ENCODE measurements at regions not wholly inside any gene's neighbourhood (a gene's known extent, or its start where the extent isn't known, plus 50 kb on each side); places are given as distances from the start of the nearest gene placed in this dataset.

DNA sequence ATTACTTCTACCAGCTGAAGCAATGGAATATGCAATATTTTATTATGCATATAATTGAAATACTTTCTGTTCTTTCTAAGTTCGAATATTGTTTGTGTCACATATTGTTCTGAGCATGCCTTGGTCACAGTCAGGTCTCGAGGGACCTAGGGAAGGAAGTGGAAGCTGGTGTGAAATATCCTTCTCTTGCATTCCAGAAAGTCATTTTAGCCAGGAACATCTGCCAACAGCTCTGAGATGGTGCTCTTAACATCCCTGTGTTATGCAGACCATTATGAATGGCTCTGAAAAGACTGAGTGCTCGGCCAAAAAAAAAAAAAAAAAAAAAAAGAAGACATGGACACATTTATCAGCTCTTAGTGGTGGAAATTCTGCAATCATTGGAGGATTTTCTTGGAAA lies 132.7 kb upstream of the JAG1 start:
- DNase-seq (ENCODE audit: low read depth in 2 of 2) = no peak

GRCh38 chr20:10807013-10807412 lies 133.2 kb upstream of the JAG1 start:
- DNase-seq (ENCODE audit: low read depth in 2 of 2) = no peak

- DNase-seq (ENCODE audit: low read depth in 2 of 2) = no peak
These were observed 139.0 kb upstream of the JAG1 start for GRCh38 chr20:10812759-10813327.

GRCh38 chr20:10823585-10823984 lies 149.8 kb upstream of the JAG1 start:
- DNase-seq (ENCODE audit: low read depth in 2 of 2) = no peak

- DNase-seq (ENCODE audit: low read depth in 2 of 2) = no peak
These were observed 151.1 kb upstream of the JAG1 start for GRCh38 chr20:10824750-10825500.

- DNase-seq (ENCODE audit: low read depth in 2 of 2) = no peak
These were observed 152.3 kb upstream of the JAG1 start for GRCh38 chr20:10826111-10826510.

- no peak for DNase-seq (ENCODE audit: low read depth in 2 of 2)
These were observed 154.4 kb upstream of the JAG1 start for GRCh38 chr20:10828180-10828579.

DNA sequence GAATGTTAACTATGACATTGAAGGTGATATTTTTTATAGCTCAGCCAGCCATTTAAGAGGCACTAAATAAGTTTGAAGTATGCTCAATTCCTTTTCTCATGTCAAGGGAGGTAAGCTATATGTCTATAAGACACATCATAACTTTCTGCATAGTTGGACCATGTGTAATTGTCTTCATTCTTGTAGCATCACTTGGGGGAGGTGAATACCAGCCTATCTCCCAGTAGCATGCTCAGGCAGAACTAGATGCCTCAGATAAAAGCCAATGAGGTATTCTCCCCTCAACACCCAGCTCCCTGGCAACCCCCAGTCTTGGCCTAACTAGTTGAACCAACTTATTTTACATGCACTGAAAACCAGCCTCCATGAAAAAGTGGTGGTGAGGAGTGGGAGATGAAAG lies 158.3 kb upstream of the JAG1 start:
- DNase-seq (ENCODE audit: low read depth in 2 of 2) = no peak

DNA sequence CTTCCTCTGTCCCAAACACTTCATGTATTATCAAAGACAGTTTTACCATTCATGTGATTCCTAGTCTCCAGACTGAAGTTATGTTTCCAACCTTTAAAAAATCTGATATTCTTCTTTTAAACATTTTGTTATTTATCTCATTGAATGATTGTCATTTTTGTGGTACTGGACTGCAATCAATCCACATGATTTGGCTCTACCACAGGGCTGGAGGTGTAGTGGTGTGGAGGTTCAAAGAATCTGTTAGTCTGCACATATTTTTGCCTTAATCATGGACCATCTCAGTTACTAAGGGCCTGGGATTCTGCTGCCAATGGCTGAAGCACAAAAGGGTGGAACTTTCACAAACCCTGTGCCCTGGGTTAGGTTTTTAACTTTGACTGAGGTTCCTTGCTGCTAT lies 164.1 kb upstream of the JAG1 start:
- no peak for DNase-seq (ENCODE audit: low read depth in 2 of 2)

DNA sequence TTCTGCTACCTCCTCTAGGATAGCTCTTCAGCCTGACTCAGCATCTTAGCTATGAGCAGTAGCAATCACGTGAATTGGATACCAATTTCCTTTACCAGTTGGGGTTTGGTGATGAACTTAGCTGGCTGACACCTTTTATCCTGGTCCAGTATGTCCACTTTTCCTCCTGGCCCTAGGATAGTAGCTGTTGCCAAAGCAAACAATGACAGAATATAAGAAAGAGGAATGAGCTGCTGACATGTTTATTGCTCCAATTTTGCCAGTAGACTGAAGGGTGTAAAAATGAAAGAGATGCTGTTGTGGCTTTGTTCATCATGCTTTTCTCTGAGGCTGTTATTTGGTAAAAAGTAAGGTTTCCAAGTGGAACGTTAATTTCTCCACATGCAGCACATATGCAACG lies 168.3 kb upstream of the JAG1 start:
- no peak for DNase-seq (ENCODE audit: low read depth in 2 of 2)

GRCh38 chr20:10843146-10843711 lies 169.4 kb upstream of the JAG1 start:
- no peak for DNase-seq (ENCODE audit: low read depth in 2 of 2)

DNA sequence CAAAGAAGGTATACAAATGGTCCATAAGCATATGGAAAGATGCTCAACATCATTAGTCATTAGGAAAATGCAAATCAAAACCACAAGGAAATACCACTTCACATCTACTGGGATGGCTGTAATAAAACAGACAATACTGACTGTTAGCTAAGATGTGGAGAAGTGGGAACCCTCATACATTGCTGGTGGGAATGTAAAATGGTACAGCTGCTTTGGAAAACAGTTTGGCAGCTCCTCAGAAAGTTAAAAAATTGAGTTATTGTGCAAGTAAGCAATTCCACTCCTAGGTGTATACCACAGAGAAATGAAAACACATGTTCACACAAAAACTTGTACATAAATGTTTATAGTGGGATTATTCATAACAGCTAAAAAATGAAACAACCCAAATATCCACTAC lies 173.0 kb upstream of the JAG1 start:
- DNase-seq (ENCODE audit: low read depth in 2 of 2) = no peak

GRCh38 chr20:10848810-10849370 lies 175.1 kb upstream of the JAG1 start:
- DNase-seq (ENCODE audit: low read depth in 2 of 2) = no peak

DNA sequence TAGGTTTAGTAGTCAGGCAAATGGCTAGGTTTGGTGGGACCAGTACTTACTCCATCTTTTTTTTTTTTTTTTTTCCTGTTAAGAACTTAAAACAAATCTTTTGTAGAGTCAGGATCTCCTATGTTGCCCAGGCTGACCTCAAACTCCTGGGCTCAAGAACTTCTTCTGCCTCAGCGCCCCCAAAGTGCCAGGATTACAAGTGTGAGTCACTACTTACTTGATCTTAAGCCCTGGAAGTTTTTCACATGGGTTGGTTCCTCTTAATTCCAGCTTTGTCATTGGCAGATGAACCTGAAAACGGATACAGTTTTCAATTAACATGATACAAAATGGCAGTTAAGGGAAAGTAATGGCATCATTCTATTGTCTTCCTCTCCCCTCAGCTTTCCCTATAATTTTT lies 179.4 kb upstream of the JAG1 start:
- no peak for DNase-seq (ENCODE audit: low read depth in 2 of 2)

DNA sequence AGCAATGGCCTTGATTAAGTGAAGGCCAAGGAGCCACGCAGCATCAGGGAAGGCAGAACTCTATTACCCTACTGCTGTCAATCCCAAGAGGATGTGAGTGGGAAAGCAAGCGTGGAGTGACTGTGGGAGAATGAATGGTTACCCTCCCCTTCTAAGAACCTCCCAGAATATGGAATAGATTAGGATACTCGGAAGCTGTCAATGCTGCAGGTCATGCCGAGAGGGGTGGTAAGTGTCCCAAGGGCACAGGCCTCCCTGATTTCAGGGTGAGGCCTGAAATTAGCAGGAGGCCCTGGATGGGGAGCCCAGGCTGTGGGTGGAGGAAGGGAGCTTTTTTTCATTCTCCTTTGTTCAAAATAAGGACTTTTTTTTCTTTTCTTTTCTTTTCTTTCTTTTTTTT lies 179.9 kb upstream of the JAG1 start:
- DNase-seq (ENCODE audit: low read depth in 2 of 2) = no peak

GRCh38 chr20:10854976-10855375 lies 181.2 kb upstream of the JAG1 start:
- DNase-seq (ENCODE audit: low read depth in 2 of 2) = no peak

GRCh38 chr20:10855778-10856177 lies 182.0 kb upstream of the JAG1 start:
- DNase-seq (ENCODE audit: low read depth in 2 of 2) = no peak

DNA sequence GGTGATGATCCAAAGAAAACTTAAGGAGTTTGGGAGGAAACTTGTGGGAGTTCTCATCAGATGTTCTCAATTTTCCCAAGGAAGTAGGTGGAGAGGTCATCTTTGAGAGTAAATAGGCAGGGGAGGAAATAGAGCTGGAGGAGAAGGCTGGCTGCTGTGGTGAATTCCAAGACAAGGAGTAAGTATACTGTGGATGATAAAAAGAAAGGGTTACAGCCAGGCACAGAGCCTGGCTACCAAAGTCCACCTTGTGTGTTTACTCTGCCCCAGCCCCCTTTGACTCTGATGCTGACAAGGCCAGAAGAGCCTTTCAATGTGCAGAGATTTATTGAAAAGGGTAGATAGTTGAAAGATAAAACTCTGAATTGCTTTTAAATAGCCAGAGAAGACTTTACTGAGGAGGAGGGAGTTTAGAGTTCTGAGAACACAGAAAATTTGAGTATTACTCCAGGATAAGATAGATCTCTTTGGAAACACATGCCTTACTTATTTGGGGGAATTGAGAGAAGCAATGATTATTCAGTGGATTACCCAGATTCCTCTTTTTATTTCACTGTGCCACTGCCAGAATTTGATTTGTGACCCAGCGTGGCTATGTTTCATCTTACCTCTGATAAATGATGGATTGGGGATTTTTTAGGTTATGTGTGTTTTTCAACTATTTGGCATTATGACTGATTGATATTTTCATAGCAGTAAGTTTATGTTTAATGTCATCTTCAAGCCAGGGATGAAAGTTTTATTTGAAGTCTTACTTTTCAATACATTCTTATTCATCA lies 182.6 kb upstream of the JAG1 start:
- DNase-seq (ENCODE audit: low read depth in 2 of 2) = no peak

DNA sequence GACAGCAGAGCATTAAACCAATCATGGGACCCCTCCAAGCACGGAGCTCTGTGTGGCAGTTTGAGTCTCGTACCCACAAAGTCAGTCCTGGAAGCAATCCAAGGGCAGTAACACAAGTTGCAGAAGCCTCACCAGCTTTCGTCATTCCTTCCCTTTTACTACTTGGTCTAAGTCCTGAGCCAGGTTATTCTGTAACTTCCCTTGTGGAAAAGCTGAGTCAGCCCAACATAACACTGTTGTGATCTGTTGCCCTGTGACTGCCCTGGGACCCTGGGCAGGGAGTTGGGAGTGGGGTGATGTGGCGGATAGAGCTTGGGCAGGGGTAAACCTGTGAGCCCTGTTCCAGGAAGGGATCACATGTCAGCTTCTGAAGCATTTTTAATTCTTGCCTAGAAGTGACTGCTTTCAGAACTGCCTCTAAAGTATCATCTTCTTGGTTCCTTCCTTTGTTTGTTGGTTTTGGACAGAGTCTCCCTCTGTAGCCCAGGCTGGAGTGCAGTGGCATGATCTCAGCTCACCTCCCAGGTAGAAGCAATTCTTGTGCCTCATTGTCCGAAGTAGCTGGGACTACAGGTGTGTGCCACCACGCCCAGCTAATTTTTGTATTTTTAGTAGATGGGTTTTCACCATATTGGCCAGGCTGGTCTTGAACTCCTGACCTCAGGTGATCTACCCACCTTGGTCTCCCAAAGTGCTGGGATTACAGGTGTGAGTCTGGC lies 183.7 kb upstream of the JAG1 start:
- DNase-seq (ENCODE audit: low read depth in 2 of 2) = no peak

GRCh38 chr20:10861090-10861489 lies 187.3 kb upstream of the JAG1 start:
- DNase-seq (ENCODE audit: low read depth in 2 of 2) = no peak

DNA sequence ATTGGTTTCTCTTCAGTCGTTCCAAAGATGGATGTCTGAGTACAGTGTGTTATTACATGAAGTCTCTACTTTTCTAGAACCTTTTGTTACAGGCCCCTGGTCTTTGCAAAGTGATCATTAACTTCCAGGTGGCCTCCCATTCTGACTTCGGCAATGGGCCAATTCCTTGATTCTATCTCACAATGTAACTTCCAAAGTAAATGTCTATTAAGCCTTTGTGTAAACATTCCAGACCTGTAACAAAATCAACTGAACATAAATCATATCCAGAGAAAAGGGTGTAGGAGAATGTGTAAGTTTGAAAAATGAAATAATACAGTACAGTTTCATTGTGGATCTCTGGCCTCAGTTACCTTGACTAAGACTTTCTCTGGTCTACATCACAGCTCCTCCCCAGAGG lies 187.8 kb upstream of the JAG1 start:
- DNase-seq (ENCODE audit: low read depth in 2 of 2) = no peak
